A549 (cell line): ENCODE measurements at regions not wholly inside any gene's neighbourhood (a gene's known extent, or its start where the extent isn't known, plus 50 kb on each side); places are given as distances from the start of the nearest gene placed in this dataset.

Experiments
- BCL3 ChIP-seq: fragments of >200 bp; sonication (Bioruptor Twin); formaldehyde crosslinking; IDR thresholded peaks from 3 replicates; pipeline ENCODE4 v1.6.1; 2016
- CEBPB ChIP-seq, 2 experiments: fragments of >200 bp in 1 of 2; sonication (Bioruptor Twin) in 1 of 2; formaldehyde crosslinking in 1 of 2; IDR thresholded peaks; 2 replicates each; pipeline ENCODE4 v1.6.1; 2012 to 2016
- CHD2 ChIP-seq: fragments of 150-350 bp; IDR thresholded peaks from 2 replicates; pipeline ENCODE4 v1.6.1; 2014; ENCODE audit warnings: low read length; ENCODE audit not compliant: partially characterized antibody
- CTCF ChIP-seq: fragments of >200 bp; sonication (Bioruptor Twin); formaldehyde crosslinking; IDR thresholded peaks from 3 replicates; pipeline ENCODE4 v1.5.1; 2016
- EP300 ChIP-seq, 2 experiments: fragments of >200 bp; sonication (Bioruptor Twin); formaldehyde crosslinking; IDR thresholded peaks; 2 replicates in 1 of 2; 3 replicates in 1 of 2; pipeline ENCODE4 v1.6.1; 2016 to 2017
- HOXA7 ChIP-seq: fragments of 250-450 bp; sonication (Bioruptor Pico); IDR thresholded peaks from 2 replicates; pipeline ENCODE4 v1.5.0; 2020; ENCODE audit warnings: mild to moderate bottlenecking, moderate library complexity
- NR3C1 ChIP-seq: fragments of >200 bp; sonication (Bioruptor Twin); formaldehyde crosslinking; IDR thresholded peaks from 3 replicates; pipeline ENCODE4 v1.6.1; 2017
- POLR2A ChIP-seq: IDR thresholded peaks from 2 replicates; pipeline ENCODE4 v1.6.1; 2012; ENCODE audit warnings: mild to moderate bottlenecking, low read length
- RCOR1 ChIP-seq: fragments of 150-350 bp; IDR thresholded peaks from 2 replicates; pipeline ENCODE4 v1.6.1; 2014; ENCODE audit warnings: antibody characterized with exemption, low read length, low read depth
- REST ChIP-seq: fragments of 200-600 bp; sonication (generic); IDR thresholded peaks from 2 replicates; pipeline ENCODE4 v1.6.1; 2016; ENCODE audit warnings: antibody characterized with exemption, mild to moderate bottlenecking, moderate library complexity
- RNF2 ChIP-seq: fragments of 200-600 bp; sonication (generic); IDR thresholded peaks from 2 replicates; pipeline ENCODE4 v1.6.1; 2016; ENCODE audit warnings: low read depth, mild to moderate bottlenecking, antibody characterized with exemption, moderate library complexity, borderline replicate concordance
- SREBF2 ChIP-seq: fragments of 450-650 bp; IDR thresholded peaks from 2 replicates; pipeline ENCODE4 v1.6.1; 2014; ENCODE audit warnings: mild to moderate bottlenecking, moderate library complexity
- ZFP36 ChIP-seq: fragments of 450-650 bp; IDR thresholded peaks from 2 replicates; pipeline ENCODE4 v1.6.1; 2014; ENCODE audit warnings: borderline replicate concordance; ENCODE audit not compliant: partially characterized antibody

- TF ChIP-seq CTCF (no peak), EP300 (IDR thresholded peaks at IDR 0.05) (no peak), HOXA7 (no peak), RCOR1 (no peak), POLR2A (no peak), SREBF2 (no peak), CHD2 (no peak), ZFP36 (no peak), REST (no peak), RNF2 (no peak), BCL3 (no peak), CEBPB (IDR thresholded peaks at IDR 0.05) (no peak), NR3C1 (no peak)
These were observed 592.5 kb upstream of the ZEB2 start for GRCh38 chr2:145112467-145112866.
